Activated naive CD8-positive, alpha-beta T cell treated with anti-CD3 and anti-CD28 coated beads, Interleukin-2, amount 10 ng/mL, durations not matched to agents 7 days and 5 days (primary cell): ENCODE measurements at regions not wholly inside any gene's neighbourhood (a gene's known extent, or its start where the extent isn't known, plus 50 kb on each side); places are given as distances from the start of the nearest gene placed in this dataset.
"Not testable (repeated sequence)": the region's sequence is repeated elsewhere in the genome, so short reads cannot be mapped to it uniquely, and the experiment has no call there.

Experiments used
- ATAC-seq: fragments of 150-1000 bp; cut with Tn5 transposase; one replicate; pipeline ENCODE4 v1.10.0; 2021; ENCODE audit warnings: low read depth, moderate library complexity
- POLR2A ChIA-PET: fragments of 350-600 bp; sonication (Branson Sonifier 250); formaldehyde crosslinking; loops from one replicate; lab custom pipeline; 2021; ENCODE audit warnings: antibody characterized with exemption; lab: Charles Lee
- DNase-seq: peaks from one replicate; pipeline ENCODE4 v3.0.0; 2021
- H3K27ac Mint-ChIP-seq: one replicate; pipeline ENCODE4 v1.8.0; 2022; ENCODE audit warnings: mild to moderate bottlenecking, mixed read lengths
- H3K27me3 Mint-ChIP-seq: one replicate; pipeline ENCODE4 v1.8.0; 2022; ENCODE audit warnings: mild to moderate bottlenecking, moderate library complexity, mixed read lengths
- H3K36me3 Mint-ChIP-seq: one replicate; pipeline ENCODE4 v1.8.0; 2021; ENCODE audit warnings: mild to moderate bottlenecking, mixed read lengths
- H3K4me1 Mint-ChIP-seq: one replicate; pipeline ENCODE4 v1.8.0; 2021; ENCODE audit warnings: mixed read lengths
- H3K4me3 Mint-ChIP-seq: one replicate; pipeline ENCODE4 v1.8.0; 2022; ENCODE audit warnings: mild to moderate bottlenecking, moderate library complexity, mixed read lengths
- H3K9me3 Mint-ChIP-seq: one replicate; pipeline ENCODE4 v1.8.0; 2021; ENCODE audit warnings: mixed read lengths

DNA sequence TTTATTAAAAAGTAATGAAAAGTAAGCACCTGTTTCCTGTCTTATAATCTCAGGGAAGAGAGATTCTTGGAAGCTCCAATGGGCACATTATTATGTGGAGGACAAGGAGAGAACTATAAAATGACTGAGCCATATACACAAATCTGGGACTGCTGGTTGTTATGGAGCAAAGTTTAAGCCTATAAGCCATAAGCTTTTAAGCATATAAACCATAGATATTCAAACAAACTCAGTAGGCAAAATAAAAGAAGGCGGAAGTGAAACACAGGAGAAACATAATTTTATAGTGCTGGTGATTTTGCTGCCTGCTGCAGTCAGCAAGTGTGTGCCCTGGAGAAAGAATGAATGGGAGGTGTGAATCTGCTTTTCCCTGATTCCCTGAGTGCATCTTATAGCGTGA lies 274.4 kb downstream of the KIF20B start:
- DNase-seq (no peak), ATAC-seq (no peak)
- Mint-ChIP-seq H3K4me1 (no peaks in the 10 kb centered on the region), H3K36me3 (no peaks in the 10 kb centered on the region), H3K9me3 (no peaks in the 10 kb centered on the region), H3K27ac (no peak overlapping the region), H3K27me3 (peaks cover 4% of the 10 kb centered on the region), H3K4me3 (no peak overlapping the region)
- POLR2A ChIA-PET, result no interaction called here

DNA sequence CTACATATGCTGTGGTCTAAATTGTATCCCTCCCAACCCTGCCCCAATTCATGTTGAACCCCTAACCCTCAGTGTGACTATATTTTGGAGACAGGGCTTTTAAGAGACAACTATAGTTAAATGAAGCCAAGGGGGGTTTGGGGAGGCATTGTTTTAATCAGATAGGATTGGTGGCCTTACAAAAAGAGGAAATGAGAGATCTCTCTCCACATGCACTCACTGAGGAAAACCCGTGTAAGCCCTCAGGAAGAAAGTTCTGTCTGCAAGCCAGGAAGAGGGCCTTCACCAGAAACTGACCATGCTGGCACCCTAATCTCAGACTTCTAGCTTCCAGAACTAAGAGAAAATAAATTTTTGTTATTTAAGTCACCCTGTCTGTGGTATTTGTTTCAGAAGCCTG lies 276.7 kb downstream of the KIF20B start:
- H3K27me3 Mint-ChIP-seq, result peaks cover 4% of the 10 kb centered on the region
- H3K36me3 Mint-ChIP-seq, result no peaks in the 10 kb centered on the region
- H3K9me3 Mint-ChIP-seq, result no peaks in the 10 kb centered on the region
- POLR2A ChIA-PET, result no interaction called here
- ATAC-seq (no peak), DNase-seq (no peak)
- no peak overlapping the region for H3K27ac Mint-ChIP-seq
- H3K4me3 Mint-ChIP-seq, result no peak overlapping the region
- no peaks in the 10 kb centered on the region for H3K4me1 Mint-ChIP-seq

DNA sequence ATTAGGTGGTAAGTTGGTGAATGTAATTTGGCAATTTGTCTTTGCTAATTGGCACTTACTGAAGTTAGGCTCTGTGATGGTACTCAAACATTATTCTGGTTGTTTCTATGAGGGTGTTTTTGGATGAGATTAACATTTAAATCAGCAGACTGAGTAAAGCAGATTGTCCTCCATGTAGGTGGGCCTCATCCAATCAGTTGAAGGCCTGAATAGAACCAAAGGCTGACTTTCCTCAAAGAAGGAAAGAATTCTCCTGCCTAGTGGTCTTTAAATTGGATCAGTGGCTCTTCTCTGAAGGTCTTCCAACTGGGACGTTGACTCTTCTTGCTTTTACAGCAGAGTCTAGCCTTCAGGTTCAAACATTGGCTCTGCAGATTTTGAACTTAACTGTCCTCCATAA lies 278.3 kb downstream of the KIF20B start:
- no peaks in the 10 kb centered on the region for H3K4me1 Mint-ChIP-seq
- H3K4me3 Mint-ChIP-seq, result no peak overlapping the region
- no peaks in the 10 kb centered on the region for H3K9me3 Mint-ChIP-seq
- no peak overlapping the region for H3K27ac Mint-ChIP-seq
- peaks cover 4% of the 10 kb centered on the region for H3K27me3 Mint-ChIP-seq
- H3K36me3 Mint-ChIP-seq, result no peaks in the 10 kb centered on the region
- POLR2A ChIA-PET, result no interaction called here
- DNase-seq (no peak), ATAC-seq (no peak)

DNA sequence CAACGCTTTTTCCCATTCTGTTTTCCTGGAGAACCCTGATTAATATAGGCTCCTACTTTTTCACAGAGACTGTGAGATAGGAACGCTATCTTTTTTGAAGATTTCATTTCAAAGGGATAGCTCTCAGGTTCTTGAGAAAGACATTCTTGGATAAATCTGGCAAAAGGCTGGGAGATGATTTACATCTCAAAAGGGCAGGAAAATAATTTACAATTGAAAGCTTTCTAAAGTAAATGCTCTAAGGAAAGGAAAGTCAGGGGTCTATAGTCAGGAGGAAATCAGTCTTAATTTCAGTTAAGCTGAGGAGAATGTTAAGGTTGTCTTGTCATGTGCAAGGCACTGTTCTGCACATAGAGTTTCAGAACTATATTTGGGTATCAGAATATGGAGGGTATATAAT lies 278.8 kb downstream of the KIF20B start:
- POLR2A ChIA-PET, result no interaction called here
- no peaks in the 10 kb centered on the region for H3K9me3 Mint-ChIP-seq
- DNase-seq, result no peak
- H3K4me3 Mint-ChIP-seq, result no peak overlapping the region
- H3K36me3 Mint-ChIP-seq, result no peaks in the 10 kb centered on the region
- ATAC-seq, result no peak
- no peak overlapping the region for H3K27ac Mint-ChIP-seq
- peaks cover 4% of the 10 kb centered on the region for H3K27me3 Mint-ChIP-seq
- no peaks in the 10 kb centered on the region for H3K4me1 Mint-ChIP-seq

DNA sequence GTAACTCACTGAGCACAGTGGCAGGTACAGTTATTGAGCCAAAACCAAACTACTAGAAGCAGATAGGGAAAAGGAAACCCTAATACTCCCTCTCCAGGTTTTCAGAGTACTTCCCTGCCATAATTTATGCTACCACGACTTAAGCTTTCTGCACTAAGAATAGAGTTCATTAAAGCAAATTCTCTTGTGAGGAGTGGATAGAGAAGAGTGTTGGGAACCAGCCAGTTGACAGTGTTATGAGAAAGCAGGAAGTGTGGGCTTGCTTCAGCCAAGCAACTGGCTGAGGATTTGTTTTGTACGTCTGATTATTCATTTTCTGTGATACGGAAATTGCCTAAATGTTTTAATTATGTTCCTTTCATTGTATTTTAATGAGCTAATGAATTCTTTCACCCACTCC lies 280.5 kb downstream of the KIF20B start:
- no peaks in the 10 kb centered on the region for H3K36me3 Mint-ChIP-seq
- no peak for ATAC-seq
- H3K4me3 Mint-ChIP-seq, result no peak overlapping the region
- peaks cover 6% of the 10 kb centered on the region for H3K27me3 Mint-ChIP-seq
- H3K27ac Mint-ChIP-seq, result no peak overlapping the region
- POLR2A ChIA-PET, result no interaction called here
- no peaks in the 10 kb centered on the region for H3K4me1 Mint-ChIP-seq
- no peaks in the 10 kb centered on the region for H3K9me3 Mint-ChIP-seq
- no peak for DNase-seq

DNA sequence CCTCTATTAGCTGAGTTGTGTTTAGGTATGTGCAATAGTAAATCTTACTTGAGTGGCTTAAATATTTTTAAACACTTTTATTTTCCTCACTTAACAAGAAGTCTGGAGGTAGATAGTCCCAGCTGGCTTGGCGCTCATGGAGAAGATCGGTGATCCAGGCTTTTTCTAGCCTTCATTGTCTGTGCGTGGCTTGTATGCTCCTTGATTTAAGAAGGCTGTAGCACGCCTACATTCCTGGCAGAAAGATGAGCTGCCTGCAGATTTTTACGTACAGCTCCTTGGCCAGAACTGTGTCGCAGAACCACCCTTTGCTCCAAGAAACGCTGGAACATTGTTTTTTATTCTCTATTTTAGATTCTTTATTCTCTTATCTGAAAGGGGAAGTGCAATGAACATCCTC lies 284.1 kb downstream of the KIF20B start:
- POLR2A ChIA-PET, result no interaction called here
- Mint-ChIP-seq H3K27me3 (peaks cover 1% of the 10 kb centered on the region), H3K36me3 (no peaks in the 10 kb centered on the region), H3K27ac (no peak overlapping the region), H3K4me1 (no peaks in the 10 kb centered on the region), H3K4me3 (no peak overlapping the region), H3K9me3 (no peaks in the 10 kb centered on the region)
- no peak for ATAC-seq
- DNase-seq, result no peak

DNA sequence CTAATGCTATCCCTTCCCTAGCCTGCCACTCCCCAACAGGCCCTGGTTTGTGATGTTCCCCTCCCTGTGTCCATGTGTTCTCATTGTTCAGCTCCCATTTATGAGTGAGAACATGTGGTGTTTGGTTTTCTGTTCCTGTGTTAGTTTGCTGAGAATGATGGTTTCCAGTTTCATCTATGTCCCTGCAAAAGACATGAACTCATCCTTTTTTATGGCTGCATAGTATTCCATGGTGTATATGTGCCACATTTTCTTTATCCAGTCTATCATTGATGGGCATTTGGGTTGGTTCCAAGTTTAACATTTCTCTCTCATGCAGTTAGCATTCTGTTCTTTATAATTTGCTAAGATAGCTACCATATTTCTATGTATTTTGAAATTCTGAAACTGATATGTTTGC lies 287.0 kb downstream of the KIF20B start:
- H3K9me3 Mint-ChIP-seq, H3K36me3 Mint-ChIP-seq, DNase-seq, ATAC-seq, POLR2A ChIA-PET, H3K27me3 Mint-ChIP-seq, H3K27ac Mint-ChIP-seq, H3K4me3 Mint-ChIP-seq, H3K4me1 Mint-ChIP-seq: not testable (repeated sequence)

DNA sequence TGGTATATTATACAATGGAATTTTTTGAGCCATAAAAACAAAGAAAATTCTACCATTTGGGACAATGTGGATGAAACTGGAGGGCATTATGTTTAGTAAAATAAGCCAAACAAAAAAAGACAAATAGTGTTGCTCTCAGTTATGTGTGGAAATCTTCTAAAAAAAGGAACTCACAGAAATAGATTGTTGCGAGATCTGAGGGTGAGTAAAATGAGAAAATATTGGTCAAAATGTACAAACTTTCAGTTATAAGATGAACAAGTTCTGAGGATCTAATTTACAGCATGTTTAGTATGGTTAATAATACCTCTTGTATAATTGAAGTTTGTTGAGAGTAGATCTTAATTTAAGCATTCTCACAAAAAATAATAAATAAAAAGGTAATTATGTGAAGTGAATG lies 291.2 kb downstream of the KIF20B start:
- Mint-ChIP-seq H3K27ac (no peak overlapping the region), H3K27me3 (no peaks in the 10 kb centered on the region), H3K9me3 (no peaks in the 10 kb centered on the region), H3K36me3 (no peaks in the 10 kb centered on the region), H3K4me1 (no peaks in the 10 kb centered on the region), H3K4me3 (no peak overlapping the region)
- no peak for DNase-seq
- ATAC-seq, result no peak
- POLR2A ChIA-PET, result no interaction called here

DNA sequence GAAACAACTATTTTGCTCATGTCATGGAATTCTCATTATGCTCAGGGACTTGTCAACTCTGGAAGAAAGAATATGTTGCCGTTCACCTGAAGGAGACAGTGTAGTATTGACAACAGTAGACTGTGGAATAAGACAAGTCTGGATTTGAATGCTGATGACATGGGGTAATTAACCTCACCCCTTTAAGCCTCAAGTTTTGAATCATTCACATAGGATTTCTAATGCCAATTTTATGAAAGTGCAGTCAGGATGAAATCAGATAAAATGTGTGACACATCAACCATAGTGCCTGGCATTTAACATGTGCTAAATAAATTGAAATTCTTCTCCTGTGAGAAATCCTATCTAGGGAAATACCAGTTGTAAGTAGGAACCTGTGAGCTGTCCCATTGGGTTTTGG lies 305.8 kb downstream of the KIF20B start:
- no peak overlapping the region for H3K27ac Mint-ChIP-seq
- H3K36me3 Mint-ChIP-seq, result no peaks in the 10 kb centered on the region
- no peaks in the 10 kb centered on the region for H3K4me1 Mint-ChIP-seq
- peaks cover 3% of the 10 kb centered on the region for H3K9me3 Mint-ChIP-seq
- H3K27me3 Mint-ChIP-seq, result no peaks in the 10 kb centered on the region
- no peak overlapping the region for H3K4me3 Mint-ChIP-seq
- ATAC-seq (no peak), DNase-seq (no peak)
- POLR2A ChIA-PET, result no interaction called here

DNA sequence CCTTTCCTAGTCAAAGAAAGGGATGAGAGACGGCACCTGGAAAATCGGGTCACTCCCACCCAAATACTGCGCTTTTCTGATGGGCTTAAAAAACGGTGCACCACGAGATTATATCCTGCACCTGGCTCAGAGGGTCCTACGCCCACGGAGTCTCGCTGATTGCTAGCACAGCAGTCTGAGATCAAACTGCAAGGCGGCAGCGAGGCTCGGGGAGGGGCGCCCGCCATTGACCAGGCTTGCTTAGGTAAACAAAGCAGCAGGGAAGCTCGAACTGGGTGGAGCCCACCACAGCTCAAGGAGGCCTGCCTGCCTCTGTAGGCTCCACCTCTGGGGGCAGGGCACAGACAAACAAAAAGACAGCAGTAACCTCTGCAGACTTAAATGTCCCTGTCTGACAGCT lies 309.9 kb downstream of the KIF20B start:
- ATAC-seq, POLR2A ChIA-PET, H3K9me3 Mint-ChIP-seq, H3K4me3 Mint-ChIP-seq, H3K27ac Mint-ChIP-seq, H3K27me3 Mint-ChIP-seq, H3K36me3 Mint-ChIP-seq, H3K4me1 Mint-ChIP-seq, DNase-seq: not testable (repeated sequence)

DNA sequence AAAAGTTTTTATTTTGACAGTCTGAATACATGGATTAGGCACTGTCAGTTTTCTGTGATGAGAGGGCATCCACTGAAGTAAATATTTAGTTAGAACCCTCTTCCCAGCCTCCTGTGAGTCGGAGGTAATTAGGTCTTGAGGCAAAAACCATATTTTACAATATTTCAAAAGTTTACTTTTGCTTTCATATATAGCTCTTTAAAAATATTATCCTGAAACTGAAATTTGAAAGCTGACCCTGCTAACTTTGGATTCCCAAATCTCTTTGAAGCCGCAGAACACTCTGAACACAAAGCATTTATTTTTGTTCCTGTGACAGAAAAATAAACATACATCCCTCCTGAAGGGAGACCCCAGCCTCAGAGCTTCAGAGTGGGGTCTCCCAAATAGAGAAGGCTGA lies 317.4 kb downstream of the KIF20B start:
- Mint-ChIP-seq H3K36me3 (no peaks in the 10 kb centered on the region), H3K27ac (no peak overlapping the region), H3K4me1 (no peaks in the 10 kb centered on the region), H3K27me3 (no peaks in the 10 kb centered on the region), H3K9me3 (no peaks in the 10 kb centered on the region), H3K4me3 (no peak overlapping the region)
- DNase-seq (no peak), ATAC-seq (no peak)
- POLR2A ChIA-PET, result no interaction called here

DNA sequence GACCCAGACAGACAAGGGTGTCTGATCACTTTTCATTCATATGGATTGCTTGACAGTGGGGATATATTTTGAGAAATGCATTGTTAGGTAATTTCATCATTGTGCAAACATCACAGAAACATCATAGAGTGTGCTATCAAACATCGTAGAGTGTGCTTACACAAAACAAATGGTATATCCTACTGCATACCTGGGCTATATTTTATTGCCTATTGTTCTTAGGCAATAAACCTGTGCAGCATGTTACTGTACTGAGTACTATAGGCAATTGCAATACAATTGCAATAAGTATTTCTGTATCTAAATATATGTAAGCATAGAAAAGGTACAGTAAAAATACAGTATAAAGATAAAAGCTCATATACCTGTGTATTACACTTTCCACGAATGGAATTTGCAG lies 319.1 kb downstream of the KIF20B start:
- no peaks in the 10 kb centered on the region for H3K9me3 Mint-ChIP-seq
- H3K27me3 Mint-ChIP-seq, result no peaks in the 10 kb centered on the region
- no peak overlapping the region for H3K4me3 Mint-ChIP-seq
- ATAC-seq, result no peak
- no peak overlapping the region for H3K27ac Mint-ChIP-seq
- no peaks in the 10 kb centered on the region for H3K4me1 Mint-ChIP-seq
- H3K36me3 Mint-ChIP-seq, result no peaks in the 10 kb centered on the region
- DNase-seq, result no peak
- POLR2A ChIA-PET, result no interaction called here

DNA sequence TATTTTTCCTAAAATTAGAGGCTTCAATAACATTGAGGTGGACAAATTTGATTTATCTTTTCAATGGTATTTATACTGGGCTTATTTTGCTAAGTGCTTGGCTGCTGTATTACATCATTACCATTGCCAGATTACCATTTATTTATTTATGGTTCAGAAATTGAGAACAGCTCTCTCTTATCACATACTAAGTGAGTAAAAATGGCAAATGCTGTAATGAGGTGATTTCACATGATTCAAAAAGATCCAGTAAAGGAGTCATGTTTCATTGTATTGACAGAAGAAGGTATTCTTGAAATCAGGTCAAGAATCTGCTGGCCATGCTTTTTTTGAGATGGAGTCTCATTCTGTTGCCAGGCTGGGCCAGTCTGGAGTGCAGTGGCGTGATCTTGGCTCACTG lies 322.6 kb downstream of the KIF20B start:
- Mint-ChIP-seq H3K27ac (no peak overlapping the region), H3K4me3 (no peak overlapping the region), H3K36me3 (no peaks in the 10 kb centered on the region), H3K27me3 (no peaks in the 10 kb centered on the region), H3K9me3 (no peaks in the 10 kb centered on the region), H3K4me1 (no peaks in the 10 kb centered on the region)
- POLR2A ChIA-PET, result no interaction called here
- DNase-seq (no peak), ATAC-seq (no peak)

DNA sequence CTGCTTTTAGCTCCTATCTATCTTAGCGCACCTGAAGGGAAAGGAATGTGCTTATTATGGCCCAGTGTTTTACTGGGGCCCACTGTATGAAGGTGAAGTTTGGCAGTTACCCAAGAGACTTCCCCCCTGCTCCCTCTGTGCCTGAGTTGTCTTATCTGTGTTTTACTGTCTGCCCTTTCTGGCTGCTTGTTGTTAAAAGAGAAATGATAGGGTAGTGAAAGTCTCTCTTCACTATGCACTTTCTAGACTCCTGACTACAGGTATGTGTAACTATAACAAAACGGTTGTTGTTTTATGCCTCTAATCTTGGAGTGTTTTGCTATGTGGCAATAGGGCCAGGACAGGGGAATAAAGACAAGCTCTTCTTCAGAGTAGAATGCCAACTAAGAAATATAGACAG lies 326.9 kb downstream of the KIF20B start:
- H3K4me1 Mint-ChIP-seq, result no peaks in the 10 kb centered on the region

DNA sequence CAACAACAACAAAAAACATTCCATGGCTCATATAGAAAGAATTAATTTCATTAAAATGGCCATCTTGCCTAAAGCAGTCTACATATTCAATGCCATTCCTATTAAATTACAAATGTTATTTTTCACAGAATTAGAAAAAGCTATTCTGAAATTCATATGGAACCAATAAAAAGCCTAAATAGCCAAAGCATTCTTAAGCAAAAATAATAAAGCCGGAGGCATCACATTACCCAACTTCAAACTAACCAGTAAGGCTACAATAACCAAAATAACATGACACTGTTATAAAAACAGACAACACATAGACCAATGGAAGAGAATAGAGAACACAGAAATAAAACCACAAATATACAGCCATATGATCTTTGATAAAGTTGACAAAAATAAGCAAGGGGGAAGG lies 330.4 kb downstream of the KIF20B start:
- Mint-ChIP-seq H3K4me1 (no peaks in the 10 kb centered on the region), H3K27me3 (no peaks in the 10 kb centered on the region), H3K27ac (no peak overlapping the region), H3K9me3 (peaks cover 3% of the 10 kb centered on the region), H3K36me3 (no peaks in the 10 kb centered on the region), H3K4me3 (no peak overlapping the region)
- ATAC-seq (no peak), DNase-seq (no peak)
- POLR2A ChIA-PET, result no interaction called here

More for the DNA sequence above, 326.9 kb downstream of the KIF20B start:
- Mint-ChIP-seq H3K27me3 (no peaks in the 10 kb centered on the region), H3K9me3 (no peaks in the 10 kb centered on the region), H3K4me3 (no peak overlapping the region), H3K36me3 (no peaks in the 10 kb centered on the region), H3K27ac (no peak overlapping the region)
- DNase-seq (no peak), ATAC-seq (no peak)
- POLR2A ChIA-PET, result no interaction called here
